Natural killer cell (primary cell): ENCODE measurements at regions not wholly inside any gene's neighbourhood (a gene's known extent, or its start where the extent isn't known, plus 50 kb on each side); places are given as distances from the start of the nearest gene placed in this dataset.

ENCODE experiments used
- ATAC-seq, 3 donors: fragments of 150-1000 bp in 2 of 3; fragments of 200-7000 bp in 1 of 3; cut with Tn5 transposase; 1 replicate in 1 of 3; 2 replicates in 2 of 3; pipeline ENCODE4 v1.10.0; 2021; ENCODE audit warnings: mild to moderate bottlenecking in 2 of 3, moderate library complexity in 2 of 3
- DNase-seq, 2 donors: peaks; one replicate each; pipeline versions ENCODE4 v3.0.0 to v3.0.0-alpha.2; 2013 to 2021; ENCODE audit warnings: mixed read lengths in 1 of 2
- H3K27ac ChIP-seq: one replicate; pipeline ENCODE4 v1.5.1; 2013; ENCODE audit warnings: mild to moderate bottlenecking, low read length
- H3K27me3 ChIP-seq: one replicate; pipeline ENCODE4 v1.6.1; 2013; ENCODE audit warnings: low read length; ENCODE audit not compliant: control insufficient read depth, insufficient read depth
- H3K36me3 ChIP-seq: one replicate; pipeline ENCODE4 v1.6.1; 2013; ENCODE audit warnings: low read length; ENCODE audit not compliant: control insufficient read depth, insufficient read depth
- H3K4me1 ChIP-seq: one replicate; pipeline ENCODE4 v1.6.1; 2013; ENCODE audit warnings: low read length; ENCODE audit not compliant: control insufficient read depth, insufficient read depth
- H3K4me3 ChIP-seq: one replicate; pipeline ENCODE4 v1.5.1; 2013; ENCODE audit warnings: low read length
- H3K9me3 ChIP-seq: one replicate; pipeline ENCODE4 v1.6.1; 2013; ENCODE audit warnings: low read length; ENCODE audit not compliant: control insufficient read depth, insufficient read depth
- H3K27ac Mint-ChIP-seq, 2 donors: one replicate each; pipeline ENCODE4 v1.8.0; 2022; ENCODE audit warnings: mild to moderate bottlenecking in 2 of 2, mixed read lengths in 2 of 2, moderate library complexity in 1 of 2
- H3K27me3 Mint-ChIP-seq, 2 donors: one replicate each; pipeline ENCODE4 v1.8.0; 2022; ENCODE audit warnings: low read depth in 2 of 2, mixed read lengths in 2 of 2
- H3K36me3 Mint-ChIP-seq: one replicate; pipeline ENCODE4 v1.8.0; 2022; ENCODE audit warnings: mixed read lengths
- H3K4me1 Mint-ChIP-seq, 2 donors: one replicate each; pipeline ENCODE4 v1.8.0; 2022; ENCODE audit warnings: mixed read lengths in 2 of 2
- H3K4me3 Mint-ChIP-seq: one replicate; pipeline ENCODE4 v1.8.0; 2022; ENCODE audit warnings: mild to moderate bottlenecking, moderate library complexity, mixed read lengths
- H3K9me3 Mint-ChIP-seq, 2 donors: one replicate each; pipeline ENCODE4 v1.8.0; 2022; ENCODE audit warnings: mixed read lengths in 2 of 2
- CTCF ChIP-seq: fragments of 200-600 bp; IDR thresholded peaks from one replicate; pipeline ENCODE4 v1.8.0; 2022; ENCODE audit warnings: antibody characterized with exemption
- WGBS: methylation state at CpG from one replicate; pipeline ENCODE4 v1.1.7; 2013; ENCODE audit warnings: missing lambda C conversion rate; ENCODE audit not compliant: insufficient coverage; 5-methylcytosine and 5-hydroxymethylcytosine counted together
- intact Hi-C: fragments of 100-400 bp; cut with micrococcal nuclease; formaldehyde crosslinking; loops from one replicate; pipeline ENCODE4 v1.14.2; 2022

DNA sequence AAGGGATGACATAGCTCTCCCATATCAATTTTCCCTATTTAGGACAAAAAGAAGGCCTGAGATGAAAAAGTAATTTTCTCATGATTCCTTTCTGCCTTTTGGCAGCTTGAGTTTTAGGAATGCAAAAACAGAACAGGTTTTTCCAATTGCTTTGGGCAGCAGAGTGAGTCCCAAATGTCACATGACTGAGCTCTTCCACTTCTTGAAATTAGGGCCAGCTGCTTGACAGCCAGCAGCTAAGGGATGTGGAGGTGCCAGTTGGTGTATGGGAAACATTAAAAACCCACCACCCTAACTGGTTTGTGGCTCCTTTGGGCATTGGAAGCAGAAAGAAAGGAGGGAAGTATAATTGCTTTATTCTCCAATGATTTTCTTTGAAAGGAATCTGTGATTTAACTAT is 133.8 kb upstream of the FAM20A start:
- Mint-ChIP-seq H3K27ac (no peak overlapping the region), H3K27me3 (peaks cover 15 to 27% of the 10 kb centered on the region in 2 donors), H3K9me3 (no peaks in the 10 kb centered on the region), H3K36me3 (no peaks in the 10 kb centered on the region), H3K4me3 (no peak overlapping the region), H3K4me1 (no peaks in the 10 kb centered on the region)
- Histone ChIP-seq H3K27me3 (no peaks in the 10 kb centered on the region), H3K27ac (no peak overlapping the region), H3K4me1 (no peaks in the 10 kb centered on the region), H3K9me3 (peaks cover 3% of the 10 kb centered on the region), H3K4me3 (no peak overlapping the region), H3K36me3 (no peaks in the 10 kb centered on the region)
- ATAC-seq = no peak
- TF ChIP-seq CTCF = no peak
- intact Hi-C loops = no loop called here
- no peak for DNase-seq

DNA sequence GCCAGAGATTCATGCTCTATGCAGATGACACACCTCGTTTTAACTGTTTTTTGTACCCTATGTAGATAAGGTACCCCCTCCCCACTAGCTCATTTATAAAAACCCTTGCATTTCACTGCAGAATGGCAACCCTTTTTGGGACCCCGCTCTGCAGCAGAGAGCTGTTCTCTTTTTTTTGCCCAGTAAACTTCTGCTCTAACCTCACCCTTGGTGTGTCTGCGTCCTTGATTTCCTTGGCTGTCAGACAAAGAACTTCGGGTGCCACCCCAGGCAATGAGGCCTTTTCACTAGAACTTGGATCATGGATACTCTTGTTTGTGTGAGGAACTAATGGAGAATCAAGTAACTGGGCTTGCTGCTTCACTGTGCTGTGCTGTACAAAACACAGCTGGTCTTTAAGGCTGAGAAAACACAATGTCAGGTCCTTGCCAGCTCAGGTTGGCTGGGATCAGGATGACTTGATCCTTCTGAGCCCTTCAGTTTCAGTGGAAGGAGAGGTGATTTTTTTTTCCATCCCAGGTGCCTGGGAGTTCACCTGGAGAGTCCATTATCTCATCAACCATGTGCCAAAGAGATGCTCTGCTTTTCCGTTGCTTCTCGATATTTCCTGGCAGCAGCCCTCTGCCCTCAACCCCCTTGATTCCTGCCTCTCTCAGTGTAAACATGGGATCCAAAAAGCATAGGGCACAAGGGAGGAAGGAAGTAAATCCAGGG is 133.2 kb upstream of the FAM20A start:
- Mint-ChIP-seq H3K27me3 (peaks cover 15 to 25% of the 10 kb centered on the region in 2 donors), H3K36me3 (no peaks in the 10 kb centered on the region), H3K9me3 (no peaks in the 10 kb centered on the region), H3K27ac (no peak overlapping the region), H3K4me3 (no peak overlapping the region), H3K4me1 (no peaks in the 10 kb centered on the region)
- Histone ChIP-seq H3K27me3 (peaks cover under 1% of the 10 kb centered on the region), H3K9me3 (peaks cover 3% of the 10 kb centered on the region), H3K27ac (no peak overlapping the region), H3K36me3 (no peaks in the 10 kb centered on the region), H3K4me1 (no peaks in the 10 kb centered on the region), H3K4me3 (no peak overlapping the region)
- intact Hi-C loops = no loop called here
- DNase-seq = no peak
- no peak for ATAC-seq
- TF ChIP-seq CTCF = no peak
- 87% methylated on average over 6 of the region's 6 CpGs for WGBS

GRCh38 chr17:68733241-68734176 is 132.3 kb upstream of the FAM20A start:
- Histone ChIP-seq H3K36me3 (no peaks in the 10 kb centered on the region), H3K27ac (no peak overlapping the region), H3K9me3 (peaks cover 3% of the 10 kb centered on the region), H3K27me3 (peaks cover 2% of the 10 kb centered on the region), H3K4me3 (no peak overlapping the region), H3K4me1 (no peaks in the 10 kb centered on the region)
- Mint-ChIP-seq H3K9me3 (no peaks in the 10 kb centered on the region), H3K27me3 (peaks cover 12 to 22% of the 10 kb centered on the region in 2 donors), H3K4me1 (no peaks in the 10 kb centered on the region), H3K36me3 (no peaks in the 10 kb centered on the region), H3K27ac (no peak overlapping the region), H3K4me3 (no peak overlapping the region)
- no peak for TF ChIP-seq CTCF
- ATAC-seq (no peak), DNase-seq (no peak)
- WGBS = 81% methylated on average over 3 of the region's 4 CpGs
- intact Hi-C loops = no loop called here
